ENCODE measurements at regions not wholly inside any gene's neighbourhood (a gene's known extent, or its start where the extent isn't known, plus 50 kb on each side); places are given as distances from the start of the nearest gene placed in this dataset.

GRCh38 chrX:22325096-22325495 is 52.4 kb downstream of the CBLL2 start:
- intact Hi-C loops (cut with DNase I): no loop called here
- ATAC-seq: no peak
- DNase-seq (ENCODE audit: low spot score): no peak

DNA sequence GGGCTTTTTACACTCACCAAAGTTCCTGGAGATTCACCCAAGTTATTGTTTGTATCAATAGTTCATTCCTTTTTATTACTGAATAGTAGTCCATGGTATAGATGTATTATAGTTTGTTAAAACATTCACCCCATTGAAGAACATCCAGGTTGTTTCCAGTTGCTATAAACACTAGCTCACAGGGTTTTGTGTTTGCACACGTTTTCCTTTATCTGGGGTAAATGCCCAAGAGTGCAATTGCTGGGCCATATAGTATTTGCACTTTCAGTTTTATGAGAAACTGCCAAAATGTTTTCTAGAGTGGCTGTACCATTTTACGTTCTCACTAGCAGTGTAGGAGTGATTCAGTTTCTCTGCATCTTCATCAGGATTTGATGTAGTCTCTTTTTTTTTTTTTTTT is 57.1 kb downstream of the CBLL2 start:
- DNase-seq (ENCODE audit: low spot score) (no peak), ATAC-seq (no peak)
- intact Hi-C loops (cut with DNase I): no loop called here

- ATAC-seq (no peak), DNase-seq (ENCODE audit: low spot score) (no peak)
- intact Hi-C loops (cut with DNase I): no loop called here
These were observed 66.0 kb downstream of the CBLL2 start for GRCh38 chrX:22338740-22339139.

DNA sequence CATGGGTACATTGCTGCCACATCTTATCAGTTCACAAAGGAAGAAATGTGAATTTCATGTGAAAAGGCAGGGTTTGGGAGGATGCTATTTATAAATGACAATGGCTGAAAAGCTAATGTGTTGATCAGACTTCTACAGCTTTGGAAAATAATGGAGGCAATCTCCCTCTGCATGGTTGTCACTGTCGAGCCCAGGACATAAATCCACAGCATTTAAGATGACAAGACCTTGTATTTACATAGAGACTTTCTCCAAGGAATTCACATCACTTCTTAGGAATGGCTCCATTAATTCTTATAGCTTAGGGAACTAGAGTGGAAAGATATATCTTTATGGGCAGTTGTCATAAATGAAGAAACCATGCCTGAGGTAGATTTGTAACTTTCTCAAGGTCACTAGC is 66.7 kb downstream of the CBLL2 start:
- ATAC-seq (no peak), DNase-seq (ENCODE audit: low spot score) (no peak)
- intact Hi-C loops (cut with DNase I): no loop called here

DNA sequence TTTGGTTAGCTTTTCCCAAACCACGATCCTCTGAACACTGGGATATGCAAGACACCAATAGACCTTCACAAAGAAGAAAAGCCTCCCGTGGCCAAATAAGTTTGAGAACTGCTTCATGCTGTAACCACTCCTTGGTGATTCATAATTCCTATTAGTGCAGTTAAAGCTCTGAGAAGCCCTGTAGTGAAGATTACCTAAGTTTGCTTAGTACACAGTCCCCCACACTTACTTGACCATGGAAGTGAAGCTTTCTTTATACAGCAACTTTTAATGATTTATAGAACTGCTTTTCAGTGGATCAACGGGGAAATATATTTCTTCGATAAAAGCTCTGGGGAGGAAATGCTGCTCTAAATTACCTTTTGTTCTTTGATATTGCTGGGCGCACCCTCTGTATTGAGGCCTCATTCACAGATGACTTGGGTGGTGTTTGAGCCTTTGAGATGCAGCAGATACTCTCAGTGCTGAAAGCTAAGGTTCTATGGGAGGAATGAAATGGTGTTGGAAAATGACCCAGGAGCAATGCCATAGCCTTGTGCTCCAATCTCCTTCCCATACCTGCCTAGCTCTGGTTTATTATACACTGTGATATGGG is 67.4 kb downstream of the CBLL2 start:
- ATAC-seq: no peak
- intact Hi-C loops (cut with DNase I): no loop called here
- no peak for DNase-seq (ENCODE audit: low spot score)

DNA sequence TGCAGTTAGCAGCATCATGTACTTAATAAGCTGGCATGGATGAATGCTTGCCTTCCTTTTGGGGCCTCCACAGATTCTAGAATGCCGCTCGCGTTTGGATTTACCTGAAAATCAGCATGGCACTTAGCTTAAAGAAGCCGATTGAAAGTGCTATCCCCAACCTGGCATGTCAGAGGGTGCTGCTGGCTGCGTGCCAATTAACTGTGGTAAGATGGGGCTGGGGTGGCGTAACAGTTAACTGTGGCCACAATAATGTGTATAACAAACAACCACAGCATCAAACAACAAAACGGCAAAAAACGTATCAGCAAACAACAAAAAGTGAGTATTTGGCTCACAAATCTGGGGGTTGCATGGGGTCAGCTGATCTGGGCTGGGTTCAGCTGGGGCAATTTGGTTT is 70.5 kb downstream of the CBLL2 start:
- ATAC-seq (no peak), DNase-seq (ENCODE audit: low spot score) (no peak)
- intact Hi-C loops (cut with DNase I): no loop called here

- no peak for ATAC-seq
- intact Hi-C loops (cut with DNase I): no loop called here
These were observed 73.2 kb downstream of the CBLL2 start for GRCh38 chrX:22345884-22346283.

DNA sequence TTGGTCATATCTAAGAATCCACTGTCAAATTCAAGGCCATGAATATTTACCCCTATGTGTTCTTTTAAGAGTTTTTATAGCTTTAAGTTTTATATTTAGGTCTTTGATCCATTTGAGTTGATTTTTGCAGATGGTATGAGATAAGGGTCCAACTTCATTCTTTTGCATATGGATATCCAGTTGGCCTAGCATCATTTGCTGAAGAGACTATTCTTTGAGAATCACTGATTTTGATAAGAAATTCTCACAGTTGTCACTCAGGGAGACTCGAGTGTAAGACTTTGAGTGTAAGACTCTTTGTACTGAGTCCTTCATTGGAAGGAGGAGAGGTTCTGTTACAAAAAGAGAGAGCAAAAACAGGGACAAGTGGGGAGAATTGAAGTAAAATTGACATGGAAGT is 74.8 kb downstream of the CBLL2 start:
- intact Hi-C loops (cut with DNase I): no loop called here
- no peak for ATAC-seq

More at GRCh38 chrX:22345884-22346283, 73.2 kb downstream of the CBLL2 start:
- DNase-seq (ENCODE audit: low spot score): no peak

DNA sequence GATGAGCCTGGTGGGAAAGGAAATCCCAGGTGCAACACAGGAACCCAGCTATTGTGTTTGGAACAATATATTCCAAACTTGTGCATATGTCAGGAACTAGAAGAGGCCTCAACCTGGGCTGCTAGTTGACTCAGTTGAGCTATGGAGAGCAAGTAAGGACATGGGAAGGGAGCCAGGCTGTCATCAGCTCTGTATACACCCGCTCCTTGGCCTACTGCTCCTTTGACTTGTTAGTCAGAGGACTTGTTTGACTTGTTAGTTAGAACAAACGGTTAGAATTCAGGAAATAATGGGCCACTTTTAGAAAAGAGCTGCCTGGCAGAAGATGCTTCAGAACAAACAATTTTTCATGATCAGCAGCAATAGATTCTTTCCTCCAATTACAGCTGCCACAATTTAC is 76.4 kb downstream of the CBLL2 start:
- no peak for ATAC-seq
- intact Hi-C loops (cut with DNase I): no loop called here

More for the DNA sequence above, 74.8 kb downstream of the CBLL2 start:
- DNase-seq (ENCODE audit: low spot score): no peak

DNA sequence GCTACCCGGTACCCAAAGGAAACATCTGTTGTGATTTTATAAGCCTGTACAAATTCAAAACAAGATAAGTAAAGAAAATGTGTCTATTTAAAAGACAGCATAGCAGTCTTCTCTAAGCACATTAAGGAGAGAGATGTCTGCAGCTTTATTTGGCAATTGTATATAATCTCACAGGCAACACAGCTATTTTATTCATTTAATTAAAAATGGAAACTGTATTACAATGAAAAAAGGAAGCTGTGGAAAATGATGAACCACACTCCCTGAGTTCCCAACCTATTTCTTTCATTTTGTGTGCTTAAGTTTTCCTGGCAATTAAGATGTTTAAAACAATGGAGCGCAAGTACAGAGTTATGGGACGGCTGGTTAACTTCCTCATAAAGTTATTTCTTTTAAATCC is 78.4 kb downstream of the CBLL2 start:
- intact Hi-C loops (cut with DNase I): no loop called here
- no peak for ATAC-seq
- DNase-seq (ENCODE audit: low spot score): no peak

More for the DNA sequence above, 76.4 kb downstream of the CBLL2 start:
- DNase-seq (ENCODE audit: low spot score): no peak

GRCh38 chrX:22351966-22352365 is 79.3 kb downstream of the CBLL2 start:
- DNase-seq (ENCODE audit: low spot score) (no peak), ATAC-seq (no peak)
- intact Hi-C loops (cut with DNase I): no loop called here

DNA sequence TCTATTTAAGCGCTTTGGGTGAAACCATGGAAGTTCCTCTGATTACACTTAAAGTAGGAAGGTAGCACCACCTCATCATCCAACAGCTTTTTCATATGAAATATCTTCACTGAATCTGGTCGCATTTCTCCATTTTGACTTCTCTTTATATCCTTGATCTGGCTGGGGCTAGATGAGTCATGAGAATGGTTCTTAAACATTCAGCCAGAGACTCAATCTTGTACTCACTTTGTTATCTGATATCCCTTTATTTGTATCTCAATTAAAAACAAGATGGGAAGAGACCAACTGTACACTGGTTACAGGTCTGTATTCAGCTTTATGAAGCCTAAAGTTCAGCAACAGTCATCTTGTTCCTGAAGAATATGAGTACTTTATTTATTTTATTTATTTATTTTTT is 84.9 kb downstream of the CBLL2 start:
- ATAC-seq (no peak), DNase-seq (ENCODE audit: low spot score) (no peak)
- intact Hi-C loops (cut with DNase I): no loop called here

DNA sequence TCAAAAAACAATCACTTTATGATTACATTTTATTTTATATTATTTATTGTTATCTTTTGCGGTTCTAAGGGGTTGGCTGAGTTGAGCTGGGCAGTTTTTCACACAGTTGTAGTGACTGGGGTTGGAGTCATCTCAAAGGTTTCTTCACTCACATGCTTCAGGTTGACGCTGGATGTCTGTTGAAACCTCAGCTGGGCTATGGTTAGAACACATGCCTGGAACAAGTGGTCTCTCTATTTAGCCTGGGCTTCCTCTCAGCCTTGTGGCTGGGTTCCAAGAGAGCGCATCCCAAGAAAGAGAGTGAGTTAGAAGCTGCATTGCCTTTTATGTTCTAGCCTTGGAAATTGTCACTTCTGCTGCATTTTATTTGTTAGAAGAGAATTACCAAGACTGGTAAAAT is 87.4 kb downstream of the CBLL2 start:
- ATAC-seq: no peak
- DNase-seq (ENCODE audit: low spot score): no peak
- intact Hi-C loops (cut with DNase I): no loop called here

- DNase-seq (ENCODE audit: low spot score) (no peak), ATAC-seq (no peak)
- intact Hi-C loops (cut with DNase I): no loop called here
These were observed 92.7 kb downstream of the CBLL2 start for GRCh38 chrX:22365460-22365859.

- ATAC-seq (no peak), DNase-seq (ENCODE audit: low spot score) (no peak)
- intact Hi-C loops (cut with DNase I): no loop called here
These were observed 93.5 kb downstream of the CBLL2 start for GRCh38 chrX:22366166-22366702.

DNA sequence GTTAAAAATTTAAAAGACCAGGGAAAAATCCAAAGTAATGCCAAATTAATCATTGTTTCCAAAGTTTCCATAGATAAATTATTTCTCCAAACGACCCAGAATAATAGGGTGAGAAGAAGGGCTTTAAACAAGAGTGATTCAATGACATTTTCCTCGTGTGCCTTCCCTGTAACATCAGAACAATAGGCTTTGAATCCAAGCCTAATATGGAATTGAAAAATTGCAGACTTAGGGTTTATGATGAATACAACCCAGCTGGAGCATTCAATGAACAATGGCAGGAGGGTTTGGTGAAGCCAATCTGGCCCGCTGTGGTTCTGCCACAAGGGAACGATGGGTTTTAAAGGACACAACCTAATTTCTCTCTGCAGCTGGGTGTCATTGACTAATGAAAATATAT is 94.2 kb downstream of the CBLL2 start:
- intact Hi-C loops (cut with DNase I): no loop called here
- ATAC-seq: no peak
- DNase-seq (ENCODE audit: low spot score): no peak

DNA sequence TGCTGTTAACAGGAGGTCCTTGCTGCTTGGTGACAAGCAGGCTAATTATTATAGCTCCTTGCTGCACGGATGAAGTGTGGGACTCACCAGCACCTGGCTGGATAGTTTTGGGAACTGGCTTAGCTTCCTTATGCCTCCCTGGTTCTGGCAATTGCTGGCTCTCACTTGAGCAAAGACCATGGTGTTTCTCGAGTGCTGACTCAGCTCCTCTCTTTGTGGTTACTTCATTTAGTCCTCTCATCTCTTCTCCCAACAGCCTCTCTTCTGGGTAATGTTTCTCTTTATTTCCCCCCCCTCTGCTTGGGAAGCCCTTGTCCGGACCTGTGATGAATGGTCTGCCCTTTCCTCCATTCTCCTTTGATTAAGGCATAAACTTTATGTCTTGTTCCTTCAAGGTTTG is 100.4 kb downstream of the CBLL2 start:
- DNase-seq (ENCODE audit: low spot score): no peak
- no peak for ATAC-seq
- intact Hi-C loops (cut with DNase I): no loop called here

- intact Hi-C loops (cut with DNase I): no loop called here
- ATAC-seq: no peak
- DNase-seq (ENCODE audit: low spot score): no peak
These were observed 101.1 kb downstream of the CBLL2 start for GRCh38 chrX:22373766-22374165.

- ATAC-seq (no peak), DNase-seq (ENCODE audit: low spot score) (no peak)
- intact Hi-C loops (cut with DNase I): no loop called here
These were observed 103.7 kb downstream of the CBLL2 start for GRCh38 chrX:22376369-22376768.

DNA sequence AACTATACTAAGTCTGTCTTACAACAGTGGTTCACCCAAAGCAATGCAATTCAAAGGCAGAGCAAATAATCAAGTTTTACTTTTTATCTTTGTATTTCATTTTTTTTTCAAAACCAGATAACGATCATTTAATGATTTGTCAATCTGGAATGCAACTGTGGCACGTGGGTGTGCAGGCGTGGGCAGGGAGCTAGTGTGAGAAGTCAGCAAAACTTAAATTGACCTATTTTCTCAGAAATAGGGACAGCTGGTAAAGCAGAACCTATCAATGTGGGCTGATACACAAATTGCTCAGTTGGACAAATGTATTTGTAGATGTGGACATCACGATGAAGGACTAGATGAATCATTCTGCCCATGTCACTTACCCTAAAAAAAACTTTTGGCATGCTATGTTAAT is 105.6 kb downstream of the CBLL2 start:
- ATAC-seq (no peak), DNase-seq (ENCODE audit: low spot score) (no peak)
- intact Hi-C loops (cut with DNase I): no loop called here

DNA sequence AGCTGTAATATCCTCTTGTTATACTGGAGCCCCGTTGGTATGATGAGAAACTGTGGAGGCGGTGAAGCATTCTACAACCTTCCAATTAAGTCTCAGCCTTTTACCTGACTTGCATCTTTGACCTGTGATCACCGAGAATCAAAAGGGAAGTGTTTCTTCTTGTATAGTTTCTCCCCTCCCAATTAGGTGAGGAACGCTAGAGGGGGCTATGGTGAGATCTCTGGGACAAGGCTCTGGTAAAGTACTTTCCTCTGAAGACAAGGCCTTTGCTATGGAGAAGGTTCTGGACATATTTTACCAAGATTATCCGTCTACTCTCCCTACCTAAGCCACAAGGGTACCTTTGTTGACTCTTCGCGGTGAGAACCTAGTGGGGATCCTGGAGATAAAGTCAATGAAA is 111.3 kb downstream of the CBLL2 start:
- intact Hi-C loops (cut with DNase I): no loop called here
- ATAC-seq: no peak
- no peak for DNase-seq (ENCODE audit: low spot score)
